Stimulated activated CD4-positive, alpha-beta T cell treated with anti-CD3 and anti-CD28 coated beads, Interleukin-12 subunit alpha, Interleukin-12 subunit beta, amount 100 ng/mL, for 48 hours (primary cell): ENCODE measurements at regions not wholly inside any gene's neighbourhood (a gene's known extent, or its start where the extent isn't known, plus 50 kb on each side); places are given as distances from the start of the nearest gene placed in this dataset.

Experiments used
- DNase-seq, 3 donors: peaks; one replicate each; pipeline ENCODE4 v3.0.0-alpha.2; 2020; ENCODE audit warnings: low read depth in 2 of 3, low spot score in 1 of 3

DNA sequence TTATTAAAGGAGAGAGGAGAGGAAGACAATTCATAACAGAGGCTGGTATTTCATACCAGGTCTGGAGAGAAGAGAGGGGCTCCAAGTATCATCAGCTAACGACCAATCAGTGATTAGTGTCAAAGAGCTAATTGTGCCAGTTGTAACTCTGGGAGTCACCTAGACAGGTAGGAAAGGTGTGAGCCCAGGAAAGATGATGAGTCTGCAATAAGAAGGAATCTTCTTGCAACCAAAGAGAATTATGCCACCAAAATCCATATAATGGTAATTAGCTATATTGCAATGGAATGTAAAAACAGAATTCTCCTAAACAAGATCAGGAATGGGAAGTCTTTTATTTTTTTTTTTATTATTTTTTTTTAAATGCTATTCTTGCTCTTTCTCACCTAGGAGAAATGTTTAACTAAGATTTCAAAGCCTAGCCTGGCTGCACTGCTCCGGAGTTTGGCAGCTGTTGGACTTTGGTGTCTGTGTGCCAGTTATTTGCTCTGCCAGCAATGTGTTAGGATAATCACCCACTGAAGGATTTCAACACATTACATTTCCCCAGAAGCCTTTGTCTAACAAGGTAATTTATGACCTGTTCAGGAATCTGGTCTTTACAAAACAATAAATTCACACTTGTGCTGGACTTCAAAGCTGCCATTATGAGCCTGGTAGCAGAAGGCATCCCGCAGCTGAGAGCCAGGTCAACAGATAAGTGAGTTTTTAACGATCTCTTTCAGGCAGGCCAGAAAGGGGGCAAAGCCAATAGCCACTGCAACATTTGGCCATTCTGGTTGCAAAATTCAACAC lies 89.4 kb downstream of the FOXB1 start:
- no peak for DNase-seq

DNA sequence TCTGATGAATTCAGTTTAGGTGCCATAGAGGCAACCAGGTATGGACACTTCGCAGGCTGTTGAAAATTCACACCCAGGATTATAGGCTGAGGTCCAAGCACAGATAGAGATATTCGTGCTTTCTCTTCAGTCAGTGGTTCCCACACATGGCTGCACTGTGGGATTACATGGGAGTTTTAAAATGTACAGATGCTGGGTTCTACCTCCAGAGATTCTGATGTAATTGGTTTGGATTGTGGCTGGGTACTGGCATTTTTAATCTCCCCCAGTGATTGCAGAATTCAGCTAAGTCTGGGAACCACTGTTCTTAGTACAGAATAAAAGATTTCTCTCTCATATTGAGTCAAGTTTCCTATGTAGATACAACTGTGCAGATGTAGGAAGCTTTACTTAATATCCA lies 91.6 kb downstream of the FOXB1 start:
- DNase-seq = no peak

GRCh38 chr15:60096157-60096556 lies 92.0 kb downstream of the FOXB1 start:
- no peak for DNase-seq

GRCh38 chr15:60101416-60101815 lies 97.3 kb downstream of the FOXB1 start:
- DNase-seq = no peak

DNA sequence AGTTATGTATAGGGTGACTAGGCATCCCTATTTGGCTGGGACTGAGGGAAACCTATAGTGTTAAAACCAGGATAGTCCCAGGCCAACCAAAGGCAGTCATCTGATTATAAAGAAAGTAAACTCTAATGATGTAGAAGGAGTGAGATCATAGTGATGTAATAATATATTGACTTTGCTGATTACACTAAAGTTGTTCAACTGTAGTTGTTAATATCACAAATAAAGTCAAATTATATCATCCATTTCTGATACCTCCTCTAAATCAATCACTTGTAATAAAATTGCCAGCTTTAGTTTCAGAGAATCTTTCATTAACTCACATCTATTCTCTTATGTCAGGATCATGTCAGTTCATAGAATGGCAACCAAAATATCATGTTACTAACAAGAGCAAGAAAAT lies 98.6 kb downstream of the FOXB1 start:
- DNase-seq = no peak

DNA sequence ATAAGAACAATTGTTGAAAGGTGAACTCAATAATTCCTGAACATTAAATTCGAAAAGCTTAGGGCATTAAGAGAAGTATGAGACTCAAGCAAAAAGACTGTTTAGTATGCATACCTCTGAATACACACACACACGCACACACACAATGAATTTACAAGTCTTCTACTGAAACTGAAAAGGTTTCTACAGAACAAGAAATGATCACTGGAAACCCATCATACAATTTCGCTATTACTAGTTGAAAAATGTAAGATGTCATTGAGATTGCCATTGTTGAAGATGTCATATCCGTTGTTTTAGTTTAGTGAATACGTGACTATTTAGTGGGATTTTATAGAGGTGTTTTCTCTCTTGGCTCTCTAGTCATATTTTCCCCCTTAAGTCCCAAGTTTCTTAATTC lies 106.8 kb downstream of the FOXB1 start:
- DNase-seq = no peak

DNA sequence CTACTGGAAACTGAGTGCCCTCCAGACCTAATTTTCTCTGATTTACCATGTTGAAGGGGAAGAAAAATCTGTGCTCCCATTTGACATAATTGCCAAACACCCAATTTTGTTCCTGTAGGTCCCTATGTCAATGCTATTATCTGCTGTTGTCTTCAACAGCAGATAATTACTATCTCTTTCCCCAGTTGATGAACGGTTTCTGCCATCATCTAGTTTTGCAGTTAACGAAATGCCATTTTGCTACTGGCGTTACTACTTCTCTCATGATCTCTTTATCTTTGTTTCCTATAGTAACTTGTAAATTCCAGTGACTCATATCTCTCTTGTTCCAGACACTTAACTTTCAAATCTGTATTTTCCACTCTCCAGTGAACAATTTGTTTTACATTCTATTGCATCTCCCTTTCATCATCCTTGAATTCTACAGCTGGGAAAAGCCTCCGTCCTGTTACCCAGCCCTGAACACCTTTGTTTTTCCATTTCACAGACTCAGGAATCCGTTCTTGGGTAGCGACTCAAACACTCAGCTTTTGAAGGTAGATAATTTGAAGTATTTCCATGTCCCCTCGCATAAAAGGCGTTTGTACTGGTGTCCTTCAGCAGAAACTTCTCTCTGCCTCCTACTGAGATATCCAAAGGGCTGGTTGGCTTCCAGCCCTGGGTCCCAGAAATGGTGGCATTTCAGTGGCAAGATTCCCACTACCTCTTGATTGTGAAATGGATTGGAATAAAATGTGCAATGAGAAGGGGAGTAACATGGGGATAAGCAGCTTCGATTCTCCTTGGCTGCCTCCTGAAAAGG lies 111.7 kb downstream of the FOXB1 start:
- no peak for DNase-seq

DNA sequence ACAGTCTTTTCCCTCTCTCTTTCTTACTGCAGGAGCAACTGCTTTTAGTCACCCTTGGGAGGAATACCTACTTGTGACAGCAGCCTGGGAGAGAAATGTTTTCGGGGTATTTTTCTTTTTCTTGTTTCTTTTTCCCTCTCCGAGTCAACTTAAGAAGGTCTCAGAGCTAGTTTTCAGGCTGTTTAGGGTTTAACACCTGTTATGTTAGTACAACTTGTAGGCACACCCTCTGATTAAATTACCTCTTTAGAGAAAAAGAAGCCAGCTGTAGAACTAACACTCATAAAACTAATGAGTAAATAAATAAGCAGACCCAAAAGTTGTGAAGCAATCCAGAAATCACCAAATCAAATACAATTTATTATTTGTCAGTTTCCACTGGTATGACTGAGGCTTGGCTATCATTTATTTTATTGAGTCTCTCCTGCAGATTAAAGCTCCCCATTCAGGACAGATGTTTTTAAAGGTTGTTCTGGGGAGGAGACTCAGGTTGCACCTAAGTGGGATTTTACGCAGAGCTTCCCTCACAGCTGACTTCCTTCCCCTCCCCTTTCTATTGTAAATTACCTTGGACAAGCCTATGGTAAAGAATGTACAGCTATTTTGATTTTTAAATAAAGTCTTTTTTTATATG lies 112.5 kb downstream of the FOXB1 start:
- DNase-seq = no peak

DNA sequence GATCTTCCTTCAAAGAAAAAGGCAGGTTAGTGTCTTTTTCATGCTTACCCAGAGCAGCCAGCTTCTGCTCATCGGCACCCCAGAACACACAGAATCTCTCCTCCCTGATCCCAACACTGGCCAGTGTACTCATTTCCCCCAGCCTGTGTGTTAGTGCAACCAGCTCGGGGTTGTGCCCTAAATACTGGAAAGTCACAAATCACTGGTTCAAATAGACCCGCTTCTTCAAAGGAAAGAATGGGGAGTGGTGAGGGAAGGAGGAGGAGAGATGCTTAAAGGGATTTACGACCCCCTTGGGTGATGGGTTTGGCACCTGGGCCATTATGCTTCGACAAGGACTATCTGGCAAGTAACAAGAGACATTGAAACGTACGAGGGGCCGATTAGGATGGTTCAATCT lies 114.0 kb downstream of the FOXB1 start:
- DNase-seq = no peak

DNA sequence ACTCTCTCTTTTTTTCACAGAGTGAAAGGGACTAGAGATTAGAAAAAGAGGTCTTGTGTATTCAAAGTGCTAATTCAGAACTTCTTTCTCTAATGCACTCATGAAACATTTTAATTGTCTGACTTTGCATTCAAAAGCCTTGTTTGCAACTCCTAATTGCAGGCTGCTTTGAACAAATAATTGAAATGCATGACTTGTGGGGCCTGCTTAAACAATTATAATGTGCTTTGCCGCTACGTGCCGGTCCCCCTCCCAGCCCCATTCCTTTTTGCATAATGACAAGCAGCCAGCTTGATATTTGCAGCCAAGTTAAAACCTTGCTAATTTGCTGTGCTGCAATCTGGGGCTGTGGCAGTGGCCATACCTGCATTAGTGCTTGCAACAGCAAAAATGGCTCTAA lies 114.5 kb downstream of the FOXB1 start:
- no peak for DNase-seq

GRCh38 chr15:60119101-60119500 lies 115.0 kb downstream of the FOXB1 start:
- DNase-seq = no peak

DNA sequence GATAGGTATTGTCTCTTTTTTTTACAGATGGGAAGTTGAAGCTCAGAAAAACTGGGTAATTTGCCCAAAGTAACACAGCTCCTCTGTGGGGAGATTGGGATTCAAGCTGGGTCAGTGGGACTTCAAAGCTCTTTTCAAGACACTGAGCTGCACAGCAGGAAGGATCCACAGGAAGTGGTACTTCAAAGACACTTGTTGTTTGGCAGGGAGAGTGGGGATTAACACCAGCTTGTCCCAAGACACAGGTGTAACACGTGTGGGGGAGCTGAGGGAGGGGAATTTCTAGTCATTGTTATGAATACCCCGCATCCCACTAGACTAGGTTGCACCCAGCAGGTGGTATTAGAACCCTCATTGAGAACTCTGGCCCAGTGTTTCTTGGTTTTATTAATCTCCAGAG lies 116.0 kb downstream of the FOXB1 start:
- DNase-seq = no peak

DNA sequence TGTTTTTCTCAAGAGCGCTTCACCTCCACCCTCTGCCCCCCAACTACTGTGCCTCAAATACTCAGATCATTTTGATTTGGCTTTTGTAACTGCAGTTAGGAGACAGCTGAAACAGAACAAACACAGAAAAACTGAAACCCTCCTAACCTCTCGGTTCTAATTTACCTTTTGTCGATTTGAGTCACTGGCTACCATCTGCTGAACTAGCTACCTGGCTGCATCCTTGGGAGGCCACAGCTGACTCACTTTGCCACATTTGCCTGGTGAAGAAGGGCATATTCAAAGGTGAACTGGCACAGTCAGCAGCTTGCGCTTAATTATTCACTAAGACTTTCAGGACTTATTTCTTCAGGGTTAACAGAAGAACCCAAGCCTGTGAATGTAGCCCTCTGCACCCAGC lies 117.7 kb downstream of the FOXB1 start:
- DNase-seq = peak; percentile 27 to 34 (median 30)

GRCh38 chr15:60122691-60123090 lies 118.6 kb downstream of the FOXB1 start:
- no peak for DNase-seq

DNA sequence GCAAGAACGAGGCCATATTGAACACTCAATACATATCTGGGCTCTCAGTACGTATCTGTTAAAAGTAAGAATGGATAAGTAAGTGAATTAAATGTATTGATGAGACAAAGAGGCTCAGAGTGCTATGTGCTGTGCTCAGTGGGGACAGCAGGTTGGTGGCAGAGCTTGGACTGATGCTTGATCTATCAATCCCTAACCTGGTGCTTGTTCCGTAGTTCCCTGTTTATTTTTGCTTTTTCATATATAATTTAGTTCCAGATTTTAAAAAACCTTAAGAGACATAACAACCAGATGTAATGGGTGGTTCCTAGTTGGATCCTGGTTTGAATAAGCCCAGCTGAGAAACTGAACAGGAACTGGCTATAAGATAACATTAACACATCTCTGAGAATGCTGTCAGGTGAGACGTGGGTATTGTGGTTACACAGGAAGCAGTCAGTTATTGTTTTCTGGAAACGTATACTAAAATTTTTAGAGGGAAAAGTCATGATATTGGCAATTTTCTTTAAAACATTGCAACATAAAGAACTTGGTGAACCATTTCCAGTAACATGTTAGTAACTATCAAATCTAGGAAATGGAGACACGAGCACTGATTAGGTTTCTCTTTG lies 120.5 kb downstream of the FOXB1 start:
- no peak for DNase-seq

GRCh38 chr15:60125334-60125733 lies 121.2 kb downstream of the FOXB1 start:
- no peak for DNase-seq

DNA sequence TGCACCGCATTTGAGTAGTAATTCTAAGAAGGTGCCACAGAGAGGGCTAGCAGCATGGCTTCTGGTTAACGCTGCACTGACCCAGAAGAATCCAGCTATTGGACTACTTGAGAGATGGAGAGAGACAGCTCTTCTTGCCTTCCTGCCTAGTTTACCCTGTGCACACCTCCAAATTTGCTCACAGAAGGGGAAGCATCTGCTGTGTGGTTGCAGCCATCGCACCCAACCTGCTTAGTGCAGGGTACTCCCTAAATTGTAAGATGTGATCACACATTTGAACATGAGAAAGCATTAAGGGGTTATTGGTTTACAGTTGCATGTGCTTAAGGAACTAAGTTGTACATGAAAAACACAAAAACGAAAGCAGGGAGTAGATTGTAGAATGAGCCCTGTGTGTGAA lies 122.1 kb downstream of the FOXB1 start:
- DNase-seq = no peak

DNA sequence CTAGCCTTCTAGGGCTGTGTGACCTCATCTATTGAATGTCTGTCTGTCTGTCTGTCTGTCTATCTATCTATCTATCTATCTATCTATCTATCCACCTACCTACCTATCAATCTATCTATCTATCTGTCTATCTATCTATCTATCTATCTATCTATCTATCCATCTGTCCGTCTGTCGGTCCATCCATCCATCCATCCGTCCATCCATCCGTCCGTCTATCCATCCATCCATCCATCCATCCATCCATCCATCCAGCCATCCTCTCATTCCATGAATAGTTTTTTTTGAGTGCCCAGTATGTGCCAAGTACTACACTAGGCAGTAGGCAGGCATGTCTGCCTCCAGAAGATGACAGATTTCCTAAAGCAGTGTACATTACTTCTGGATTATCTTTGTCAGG lies 122.5 kb downstream of the FOXB1 start:
- DNase-seq = no peak

- DNase-seq = no peak
Observed at GRCh38 chr15:60128000-60128376, 123.9 kb downstream of the FOXB1 start.

- DNase-seq = no peak
Observed at GRCh38 chr15:60128710-60129109, 124.6 kb downstream of the FOXB1 start.

- DNase-seq = no peak
Observed at GRCh38 chr15:60130398-60130797, 126.3 kb downstream of the FOXB1 start.

GRCh38 chr15:60130821-60131220 lies 126.7 kb downstream of the FOXB1 start:
- no peak for DNase-seq
